Stimulated activated CD4-positive, alpha-beta T cell treated with anti-CD3 and anti-CD28 coated beads, Interleukin-12 subunit alpha, Interleukin-12 subunit beta, amount 100 ng/mL, for 48 hours (primary cell): ENCODE measurements at regions not wholly inside any gene's neighbourhood (a gene's known extent, or its start where the extent isn't known, plus 50 kb on each side); places are given as distances from the start of the nearest gene placed in this dataset.

Source experiments
- DNase-seq, 3 donors: peaks; one replicate each; pipeline ENCODE4 v3.0.0-alpha.2; 2020; ENCODE audit warnings: low read depth in 2 of 3, low spot score in 1 of 3

GRCh38 chr3:70899816-70900215 is 587.4 kb upstream of the MDFIC2 start:
- DNase-seq, result no peak

DNA sequence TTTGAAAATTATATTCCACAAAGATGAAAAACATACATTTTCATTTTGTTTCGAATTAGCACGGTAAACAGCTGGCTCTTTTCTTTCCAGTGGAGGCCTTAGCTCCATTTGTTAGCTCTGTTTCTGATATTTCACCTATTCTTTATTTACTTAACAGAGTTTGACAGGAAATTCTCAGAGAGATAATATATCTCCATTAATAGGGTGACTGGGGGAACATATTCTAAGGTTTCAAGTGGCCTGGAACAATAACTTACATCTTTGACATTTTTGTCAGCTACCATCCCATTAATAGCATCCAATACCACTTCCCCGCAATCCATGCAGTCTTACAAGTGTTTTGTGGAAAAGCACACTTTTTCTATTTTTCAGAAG is 577.6 kb upstream of the MDFIC2 start:
- DNase-seq, result no peak

- DNase-seq, result no peak
These were observed 577.0 kb upstream of the MDFIC2 start for GRCh38 chr3:70889162-70890019.

DNA sequence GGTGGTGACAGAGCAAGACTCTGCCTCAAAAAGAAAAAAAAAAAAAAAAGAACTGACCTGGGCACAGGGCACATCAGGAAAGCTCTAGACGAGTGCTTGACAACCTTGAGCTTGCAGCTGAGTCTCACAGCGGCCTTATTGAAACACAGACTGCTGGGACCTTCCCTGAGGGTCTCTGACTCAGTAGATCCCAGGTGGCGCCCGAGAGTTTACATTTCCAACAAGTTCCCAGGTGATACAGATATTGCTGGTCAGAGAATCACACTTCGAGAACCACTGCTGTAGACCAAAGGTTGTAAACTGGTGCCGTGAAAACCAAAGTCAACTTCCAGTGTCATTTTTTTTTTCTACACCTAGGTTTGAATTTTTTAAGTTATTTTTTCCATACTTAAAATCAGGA is 573.2 kb upstream of the MDFIC2 start:
- no peak for DNase-seq

DNA sequence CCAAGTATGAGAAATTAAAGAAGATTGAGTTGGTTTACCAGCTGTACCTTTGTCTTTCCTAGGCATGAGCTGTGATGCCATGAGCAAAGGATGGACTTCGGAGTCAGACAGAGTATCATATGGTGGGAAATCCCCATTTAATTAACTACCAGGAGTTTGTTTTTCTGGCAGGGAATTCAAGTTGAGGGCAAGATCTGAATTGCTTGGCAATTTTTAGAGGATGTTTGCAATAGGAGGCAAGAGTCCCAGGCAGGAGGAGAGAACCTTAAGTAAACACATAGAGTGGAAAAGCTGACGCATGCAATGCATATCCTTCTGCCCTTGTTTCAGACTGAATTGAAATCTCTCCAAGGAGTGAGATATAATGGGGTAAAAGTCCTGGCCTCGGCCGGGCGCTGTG is 569.7 kb upstream of the MDFIC2 start:
- no peak for DNase-seq

GRCh38 chr3:70880421-70880820 is 568.0 kb upstream of the MDFIC2 start:
- no peak for DNase-seq

DNA sequence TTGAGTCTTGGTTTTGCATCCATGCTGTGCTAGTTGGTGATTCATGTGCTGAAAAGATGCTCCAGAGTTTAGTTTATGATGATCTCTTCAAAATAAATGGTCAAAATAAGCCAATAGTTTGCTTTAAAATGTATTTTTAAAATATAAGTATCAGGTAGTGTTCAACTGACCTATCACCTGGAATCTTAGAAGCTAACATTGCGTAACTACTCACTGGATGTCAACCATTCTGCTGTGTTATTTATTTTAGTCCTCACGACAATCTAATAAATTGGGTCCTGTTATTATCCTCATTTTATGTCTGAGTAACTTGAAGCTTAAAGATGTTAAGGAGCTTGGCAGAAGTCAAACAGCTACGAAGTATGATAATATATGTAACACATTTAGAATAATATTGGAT is 563.7 kb upstream of the MDFIC2 start:
- DNase-seq, result no peak

GRCh38 chr3:70874196-70874595 is 561.8 kb upstream of the MDFIC2 start:
- no peak for DNase-seq

GRCh38 chr3:70873686-70874085 is 561.2 kb upstream of the MDFIC2 start:
- DNase-seq, result no peak

DNA sequence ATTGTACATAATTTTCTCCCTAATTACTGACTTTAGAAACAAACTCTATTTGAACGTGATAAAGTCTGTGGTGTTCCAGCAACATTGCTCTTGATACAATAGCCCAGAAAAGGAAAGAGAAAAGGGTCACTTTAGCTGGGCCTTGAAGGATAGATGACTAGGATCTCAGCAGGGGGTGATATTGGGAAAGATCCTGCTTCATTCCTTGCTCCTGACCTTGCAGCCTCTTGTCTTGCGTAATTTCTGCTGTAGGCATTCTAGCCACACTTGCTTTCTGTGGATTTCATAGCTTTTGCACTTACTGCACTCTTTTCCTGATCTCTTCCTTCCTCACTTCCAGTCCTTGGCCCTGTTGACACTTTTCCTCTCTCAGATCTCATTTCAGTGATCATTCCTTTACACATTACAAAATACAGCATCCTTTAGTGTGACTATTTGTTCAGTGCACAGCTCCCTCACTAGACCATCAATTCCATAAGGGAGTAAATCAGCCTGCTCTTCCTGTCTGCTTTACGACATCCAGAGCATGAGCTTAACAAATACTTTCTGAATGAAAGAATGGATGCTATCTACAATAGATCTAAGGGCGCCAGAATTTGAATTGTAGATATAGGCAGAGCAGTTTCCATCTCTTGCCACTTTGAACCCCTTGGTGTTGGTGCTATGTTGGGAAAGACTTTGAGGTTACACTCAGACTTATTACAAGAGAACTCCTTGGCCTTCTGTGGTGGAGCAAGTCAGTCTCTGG is 559.6 kb upstream of the MDFIC2 start:
- DNase-seq, result no peak

GRCh38 chr3:70870576-70870975 is 558.1 kb upstream of the MDFIC2 start:
- no peak for DNase-seq

DNA sequence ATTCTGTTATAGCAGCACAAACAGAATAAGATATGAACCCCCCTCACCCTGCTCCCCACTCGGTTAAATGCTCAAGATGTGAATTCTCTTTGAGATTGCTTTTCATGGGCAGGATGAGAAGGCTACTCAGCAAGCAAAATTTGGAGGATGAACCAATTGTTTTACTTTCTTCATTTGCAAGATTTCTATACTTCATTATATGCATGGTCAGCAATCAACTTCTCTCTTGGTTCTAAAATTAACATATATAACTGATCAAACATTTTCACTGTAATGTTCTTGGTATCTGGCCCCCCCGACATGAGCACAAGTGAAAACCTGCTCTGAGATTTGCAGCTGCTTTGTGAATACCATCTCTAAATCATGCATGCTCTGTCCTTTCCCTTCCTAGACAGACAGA is 556.1 kb upstream of the MDFIC2 start:
- DNase-seq, result no peak

DNA sequence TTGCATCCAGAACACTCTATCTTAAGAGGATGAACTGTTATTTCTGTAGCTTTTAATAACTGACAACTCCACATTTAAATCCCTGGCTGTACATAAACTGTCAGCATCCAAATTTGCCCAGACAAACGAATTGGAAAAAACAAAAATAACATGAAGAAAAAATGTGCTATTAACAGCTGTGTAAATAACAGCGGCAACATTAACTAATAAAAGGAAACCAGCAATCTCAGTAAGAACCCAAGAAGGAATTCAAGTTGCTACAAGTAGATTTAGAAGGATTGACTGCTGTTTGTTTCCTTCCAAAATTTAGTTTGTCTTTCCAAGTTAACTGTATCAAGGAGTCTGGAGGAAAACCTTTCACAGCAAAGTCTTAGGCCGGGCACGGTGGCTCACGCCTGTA is 550.6 kb upstream of the MDFIC2 start:
- DNase-seq, result no peak

DNA sequence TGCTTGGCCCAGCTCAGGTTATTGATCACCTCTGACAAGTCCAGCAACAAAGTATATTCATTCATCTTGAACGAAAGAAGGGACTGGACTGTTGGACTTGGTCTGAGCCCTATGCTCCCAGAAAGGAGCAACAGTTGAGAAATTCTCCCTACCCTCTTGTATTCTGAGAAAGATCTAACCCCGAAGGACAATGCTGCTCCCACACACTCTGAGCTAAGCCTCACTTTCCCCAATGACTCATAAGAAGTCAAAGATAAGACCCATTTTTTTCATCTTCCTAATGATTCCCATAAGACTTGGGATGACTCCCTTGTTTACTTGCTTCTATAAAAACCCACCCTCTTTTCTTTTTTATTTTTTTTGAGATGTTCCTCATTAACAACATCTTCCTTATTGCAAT is 549.4 kb upstream of the MDFIC2 start:
- no peak for DNase-seq

GRCh38 chr3:70861234-70861633 is 548.8 kb upstream of the MDFIC2 start:
- no peak for DNase-seq

- no peak for DNase-seq
These were observed 545.5 kb upstream of the MDFIC2 start for GRCh38 chr3:70857916-70858315.

DNA sequence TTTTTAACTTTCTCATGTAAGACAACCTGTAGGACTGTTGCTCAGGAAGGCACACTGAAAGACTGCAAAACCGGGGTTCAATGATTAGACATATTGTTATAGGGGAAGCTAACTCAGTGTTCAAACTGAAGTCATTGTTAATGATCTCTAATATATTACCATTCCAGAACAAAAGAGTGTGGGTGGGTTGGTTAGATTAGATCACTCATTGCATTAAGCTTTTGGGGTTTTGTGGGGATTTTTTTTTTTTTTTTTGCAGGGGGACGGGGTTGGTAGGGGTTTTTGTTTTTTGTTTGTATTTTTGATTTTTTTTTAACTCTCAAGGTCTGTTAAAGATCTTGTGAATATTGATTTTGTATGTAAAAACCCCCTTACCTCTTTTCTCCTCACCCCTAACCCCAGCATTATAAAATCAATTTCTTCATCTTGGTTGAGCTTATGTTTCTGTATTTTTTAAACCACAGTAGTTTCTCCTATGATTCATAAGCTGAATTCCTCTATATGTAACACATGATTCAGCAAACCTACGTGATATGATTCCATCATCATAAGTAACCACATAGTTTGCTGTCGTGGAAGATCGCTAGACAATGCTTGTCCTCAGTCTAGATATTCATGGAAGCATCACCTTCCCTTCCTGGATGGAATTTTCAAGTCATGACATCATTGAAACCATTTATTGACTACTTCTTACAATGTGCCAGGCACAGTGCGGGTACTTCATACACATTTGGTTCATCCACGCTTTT is 544.1 kb upstream of the MDFIC2 start:
- no peak for DNase-seq

- DNase-seq, result no peak
These were observed 542.7 kb upstream of the MDFIC2 start for GRCh38 chr3:70855149-70855548.

DNA sequence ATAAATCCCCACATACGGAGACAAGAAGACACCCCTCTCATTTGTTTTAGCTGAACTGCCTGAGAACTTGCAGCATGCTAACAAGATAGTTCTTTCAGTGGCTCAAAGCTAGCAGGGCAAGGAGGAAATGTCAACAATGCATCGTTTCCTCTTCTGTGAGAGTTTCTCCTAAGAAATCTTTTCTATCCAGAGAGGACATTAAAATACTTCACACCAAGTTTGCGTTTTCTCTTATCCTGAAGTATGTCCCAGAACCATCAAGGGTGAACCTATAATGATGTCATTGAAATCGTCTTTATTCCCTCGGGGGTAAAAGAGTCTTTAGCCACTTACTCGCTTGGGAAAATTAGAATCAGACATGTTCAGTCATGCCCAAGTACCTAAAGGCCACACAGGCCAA is 541.7 kb upstream of the MDFIC2 start:
- DNase-seq, result no peak

DNA sequence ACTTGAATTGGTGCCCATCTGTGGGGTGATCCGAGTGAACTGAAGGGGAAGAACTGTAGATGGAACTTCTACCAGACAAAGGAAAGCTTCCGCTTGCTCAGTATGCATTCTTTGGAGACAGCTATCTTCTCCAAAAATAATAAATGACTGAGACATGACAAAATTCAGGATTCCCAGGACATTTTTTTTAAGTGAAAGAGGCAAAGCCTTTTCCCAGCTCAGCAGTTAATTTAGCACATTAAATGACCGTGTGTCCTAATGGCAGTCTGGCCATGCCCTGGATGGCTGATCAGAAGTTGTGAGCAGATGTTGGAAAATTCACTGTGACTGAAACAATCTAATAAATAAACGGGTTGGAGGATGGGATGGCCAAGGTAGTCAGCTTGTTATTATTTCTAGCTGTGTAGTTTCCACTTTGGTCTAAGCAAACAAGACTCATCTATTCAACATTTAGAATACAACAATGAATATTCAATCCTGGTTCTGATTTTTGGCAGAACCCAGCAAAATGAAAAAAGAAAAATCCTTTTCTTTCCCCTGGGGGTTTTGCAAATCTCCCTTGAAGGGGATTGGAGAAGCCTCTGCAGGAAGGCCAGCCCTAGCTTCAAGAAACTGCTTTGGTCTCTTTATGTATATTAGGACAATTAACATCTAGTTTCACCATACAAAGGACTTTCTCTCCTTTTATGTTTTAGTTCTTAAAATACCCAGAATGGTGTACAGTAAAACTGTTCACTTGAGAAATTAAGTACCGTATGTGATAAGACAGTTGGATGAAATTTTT is 540.9 kb upstream of the MDFIC2 start:
- no peak for DNase-seq
